ENCODE measurements at regions not wholly inside any gene's neighbourhood (a gene's known extent, or its start where the extent isn't known, plus 50 kb on each side); places are given as distances from the start of the nearest gene placed in this dataset.

DNA sequence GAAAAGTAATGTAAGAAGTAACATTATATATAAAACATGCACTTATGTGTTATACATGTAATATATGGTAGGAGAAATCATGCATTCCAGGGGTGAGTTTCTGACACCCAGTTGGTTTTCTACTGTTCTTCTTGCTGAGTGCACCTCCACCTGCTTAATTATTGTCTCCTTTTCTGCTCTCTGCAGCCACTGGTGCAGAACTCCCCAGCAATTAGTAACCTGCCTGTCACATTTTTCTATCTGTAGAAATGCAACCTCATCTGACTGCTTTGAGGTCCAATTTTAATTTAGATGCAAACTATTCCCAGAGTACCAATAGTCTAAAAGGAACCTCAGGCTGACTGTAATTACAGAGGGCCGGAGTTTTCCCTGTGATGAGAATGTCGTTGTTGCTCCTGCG is 842.1 kb downstream of the AACS start:
- DNase-seq (ENCODE audit: low read depth), result no peak
- TF ChIP-seq, protein P1, sequence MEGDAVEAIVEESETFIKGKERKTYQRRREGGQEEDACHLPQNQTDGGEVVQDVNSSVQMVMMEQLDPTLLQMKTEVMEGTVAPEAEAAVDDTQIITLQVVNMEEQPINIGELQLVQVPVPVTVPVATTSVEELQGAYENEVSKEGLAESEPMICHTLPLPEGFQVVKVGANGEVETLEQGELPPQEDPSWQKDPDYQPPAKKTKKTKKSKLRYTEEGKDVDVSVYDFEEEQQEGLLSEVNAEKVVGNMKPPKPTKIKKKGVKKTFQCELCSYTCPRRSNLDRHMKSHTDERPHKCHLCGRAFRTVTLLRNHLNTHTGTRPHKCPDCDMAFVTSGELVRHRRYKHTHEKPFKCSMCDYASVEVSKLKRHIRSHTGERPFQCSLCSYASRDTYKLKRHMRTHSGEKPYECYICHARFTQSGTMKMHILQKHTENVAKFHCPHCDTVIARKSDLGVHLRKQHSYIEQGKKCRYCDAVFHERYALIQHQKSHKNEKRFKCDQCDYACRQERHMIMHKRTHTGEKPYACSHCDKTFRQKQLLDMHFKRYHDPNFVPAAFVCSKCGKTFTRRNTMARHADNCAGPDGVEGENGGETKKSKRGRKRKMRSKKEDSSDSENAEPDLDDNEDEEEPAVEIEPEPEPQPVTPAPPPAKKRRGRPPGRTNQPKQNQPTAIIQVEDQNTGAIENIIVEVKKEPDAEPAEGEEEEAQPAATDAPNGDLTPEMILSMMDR (conservative IDR thresholded peaks at IDR 0.05; ENCODE audit: low read length), result no peak
- H3K4me3 ChIP-seq (ENCODE audit: low read length), result no peak overlapping the region

DNA sequence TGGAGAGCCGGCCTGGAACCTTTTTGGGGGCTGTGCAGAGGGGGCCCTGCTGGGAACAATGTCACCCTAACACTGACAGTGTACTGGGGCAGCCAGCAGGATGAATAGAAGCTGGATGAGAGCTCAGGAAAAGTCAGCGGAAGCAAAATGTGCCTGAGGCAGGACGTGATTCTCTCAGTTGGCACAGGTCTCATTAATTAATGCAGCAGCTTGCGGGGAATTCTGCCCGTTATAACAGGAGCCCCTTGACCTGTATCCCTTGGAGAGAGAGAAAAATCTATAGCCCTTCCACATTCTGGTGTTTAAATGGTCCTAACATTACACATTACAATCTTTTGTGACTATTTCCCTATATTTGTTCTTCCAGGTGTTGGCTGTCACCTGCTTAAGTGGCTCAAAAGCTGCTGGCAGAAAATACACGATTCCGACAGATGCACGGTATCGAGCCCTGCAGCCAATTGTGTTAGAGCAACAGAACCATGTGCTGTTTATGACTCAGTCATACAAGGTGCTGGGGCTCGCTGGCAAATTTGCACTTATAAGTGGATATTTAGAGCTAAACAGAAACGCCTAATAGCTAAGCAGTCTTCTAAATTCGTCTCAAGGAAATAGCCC is 854.7 kb downstream of the AACS start:
- DNase-seq (ENCODE audit: low read depth), result no peak
- H3K4me3 ChIP-seq (ENCODE audit: low read length), result no peak overlapping the region

GRCh38 chr12:125922330-125922729 is 857.1 kb downstream of the AACS start:
- H3K4me3 ChIP-seq (ENCODE audit: low read length), result no peak overlapping the region
- DNase-seq (ENCODE audit: low read depth), result no peak
- TF ChIP-seq, protein P1 (conservative IDR thresholded peaks at IDR 0.05; ENCODE audit: low read length), result no peak

More for the DNA sequence above, 854.7 kb downstream of the AACS start:
- TF ChIP-seq, protein P1 (conservative IDR thresholded peaks at IDR 0.05; ENCODE audit: low read length), result no peak

DNA sequence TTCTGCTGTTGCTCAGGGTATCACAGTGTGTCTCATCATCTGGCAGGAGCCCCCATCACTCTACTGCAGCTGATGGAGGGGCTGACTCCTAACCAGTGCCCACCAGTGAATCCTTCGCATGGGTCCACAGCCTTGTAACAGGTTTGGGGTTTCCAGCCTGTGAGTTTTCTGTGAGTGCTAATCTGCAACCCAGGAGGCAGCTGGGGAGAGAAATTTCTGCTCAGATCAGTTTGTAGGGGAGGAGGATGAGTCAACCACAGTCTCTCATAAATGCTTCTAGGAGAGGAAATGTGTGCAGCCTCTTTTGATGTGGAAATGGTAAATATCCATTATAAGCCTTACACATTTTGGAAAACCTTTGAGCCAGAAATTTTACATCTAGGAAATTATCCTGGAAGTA is 871.3 kb downstream of the AACS start:
- TF ChIP-seq, protein P1 (conservative IDR thresholded peaks at IDR 0.05; ENCODE audit: low read length), result no peak
- no peak overlapping the region for H3K4me3 ChIP-seq (ENCODE audit: low read length)
- DNase-seq (ENCODE audit: low read depth), result no peak

DNA sequence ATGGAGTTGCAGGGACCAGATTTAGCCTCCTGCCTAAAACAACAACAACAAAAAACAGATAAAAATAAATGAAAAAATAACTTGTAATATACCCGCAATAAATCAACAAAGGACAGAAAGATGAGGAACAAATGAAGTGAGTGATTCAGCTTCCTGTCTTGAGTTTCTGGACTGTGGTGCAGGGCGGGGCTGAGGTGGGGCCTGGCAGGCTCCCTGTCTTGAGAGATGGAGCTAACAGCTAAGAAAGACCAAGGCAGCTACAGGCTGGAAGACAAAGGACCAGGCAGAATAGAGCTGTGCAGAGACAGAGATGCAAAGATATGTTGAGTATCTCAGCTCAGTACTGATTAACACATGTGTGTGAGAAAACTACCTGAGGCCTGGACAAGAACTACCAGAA is 879.2 kb downstream of the AACS start:
- TF ChIP-seq, protein P1 (conservative IDR thresholded peaks at IDR 0.05; ENCODE audit: low read length), result no peak
- no peak overlapping the region for H3K4me3 ChIP-seq (ENCODE audit: low read length)
- no peak for DNase-seq (ENCODE audit: low read depth)

DNA sequence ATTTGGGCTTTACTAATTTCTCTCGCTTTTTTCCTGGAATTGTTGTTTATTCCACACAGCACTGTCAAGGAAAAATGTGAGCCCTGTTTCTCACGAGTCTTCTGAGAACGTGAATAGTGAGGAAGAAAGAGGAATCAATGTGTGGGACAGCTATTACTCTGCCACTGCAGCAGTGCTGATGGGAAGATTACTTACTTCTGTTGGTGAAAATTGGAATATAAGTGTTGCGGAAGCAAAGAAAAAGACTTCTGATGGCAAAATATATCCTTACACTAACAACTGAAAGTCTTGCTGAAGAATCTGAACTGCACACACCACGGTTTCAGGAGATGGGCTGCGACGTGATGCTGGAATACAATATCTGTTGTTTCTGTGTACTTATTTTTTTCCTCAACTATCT is 884.2 kb downstream of the AACS start:
- TF ChIP-seq, protein P1 (conservative IDR thresholded peaks at IDR 0.05; ENCODE audit: low read length), result no peak
- no peak for DNase-seq (ENCODE audit: low read depth)
- H3K4me3 ChIP-seq (ENCODE audit: low read length), result no peak overlapping the region

GRCh38 chr12:125954362-125954761 is 889.1 kb downstream of the AACS start:
- DNase-seq (ENCODE audit: low read depth), result no peak
- TF ChIP-seq, protein P1 (conservative IDR thresholded peaks at IDR 0.05; ENCODE audit: low read length), result no peak
- H3K4me3 ChIP-seq (ENCODE audit: low read length), result no peak overlapping the region

Measured in AG10803 (cell line).